RWPE2 (cell line): ENCODE measurements at regions not wholly inside any gene's neighbourhood (a gene's known extent, or its start where the extent isn't known, plus 50 kb on each side); places are given as distances from the start of the nearest gene placed in this dataset.
A peak's percentile ranks its signal among the peaks of the same experiment; 100 is the strongest.

Source experiments
- ATAC-seq: fragments of 200-7000 bp; cut with Tn5 transposase; 3 replicates; pipeline ENCODE4 v1.9.1; 2021; ENCODE audit warnings: low read depth
- DNase-seq: peaks from one replicate; pipeline ENCODE4 v3.0.0-alpha.2; 2020; ENCODE audit warnings: low spot score
- H3K27ac ChIP-seq: fragments of 450-650 bp; 2 replicates; pipeline ENCODE4 v1.5.1; 2017; ENCODE audit warnings: mild to moderate bottlenecking; ENCODE audit not compliant: poor library complexity, severe bottlenecking
- H3K27me3 ChIP-seq: fragments of 250-450 bp; sonication (Bioruptor Pico); 2 replicates; pipeline ENCODE4 v1.5.1; 2021; ENCODE audit warnings: mild to moderate bottlenecking, moderate library complexity; ENCODE audit not compliant: insufficient read depth, poor library complexity, severe bottlenecking
- H3K36me3 ChIP-seq: fragments of 250-450 bp; sonication (Bioruptor Pico); 2 replicates; pipeline ENCODE4 v1.5.1; 2020; ENCODE audit warnings: low read depth, mild to moderate bottlenecking, moderate library complexity
- H3K4me1 ChIP-seq: fragments of 250-450 bp; sonication (Bioruptor Pico); 2 replicates; pipeline ENCODE4 v1.5.1; 2021; ENCODE audit warnings: mild to moderate bottlenecking, moderate library complexity; ENCODE audit not compliant: insufficient read depth, poor library complexity, severe bottlenecking
- H3K4me3 ChIP-seq: fragments of 250-450 bp; sonication (Bioruptor Pico); 2 replicates; pipeline ENCODE4 v1.5.1; 2021; ENCODE audit warnings: mild to moderate bottlenecking, moderate library complexity; ENCODE audit not compliant: severe bottlenecking
- H3K9me3 ChIP-seq: fragments of 250-450 bp; sonication (Bioruptor Pico); 2 replicates; pipeline ENCODE4 v1.5.1; 2021; ENCODE audit warnings: mild to moderate bottlenecking, moderate library complexity; ENCODE audit not compliant: severe bottlenecking
- CTCF ChIP-seq: fragments of 450-650 bp; IDR thresholded peaks from one replicate; pipeline ENCODE4 v1.5.1; 2017; ENCODE audit warnings: mild to moderate bottlenecking, moderate library complexity; ENCODE audit not compliant: poor library complexity, severe bottlenecking

GRCh38 chr20:12723811-12724210 is 285.0 kb upstream of the SPTLC3 start:
- Histone ChIP-seq H3K4me1 (no peaks in the 10 kb centered on the region), H3K4me3 (no peak overlapping the region), H3K27ac (no peak overlapping the region), H3K27me3 (no peaks in the 10 kb centered on the region), H3K36me3 (no peaks in the 10 kb centered on the region), H3K9me3 (no peaks in the 10 kb centered on the region)
- no peak for TF ChIP-seq CTCF
- ATAC-seq = no peak
- DNase-seq = no peak

GRCh38 chr20:12728782-12729181 is 280.0 kb upstream of the SPTLC3 start:
- Histone ChIP-seq H3K27ac (no peak overlapping the region), H3K27me3 (peaks cover 8% of the 10 kb centered on the region), H3K9me3 (no peaks in the 10 kb centered on the region), H3K36me3 (no peaks in the 10 kb centered on the region), H3K4me3 (no peak overlapping the region), H3K4me1 (no peaks in the 10 kb centered on the region)
- DNase-seq (no peak), ATAC-seq (no peak)
- no peak for TF ChIP-seq CTCF

GRCh38 chr20:12729326-12729725 is 279.4 kb upstream of the SPTLC3 start:
- no peak overlapping the region for H3K27ac ChIP-seq
- DNase-seq (no peak), ATAC-seq (peak; percentile 70)
- H3K27me3 ChIP-seq = peaks cover 8% of the 10 kb centered on the region
- H3K4me3 ChIP-seq = no peak overlapping the region
- no peaks in the 10 kb centered on the region for H3K36me3 ChIP-seq
- H3K9me3 ChIP-seq = no peaks in the 10 kb centered on the region
- no peak for TF ChIP-seq CTCF
- H3K4me1 ChIP-seq = no peaks in the 10 kb centered on the region

GRCh38 chr20:12733811-12734210 is 275.0 kb upstream of the SPTLC3 start:
- no peaks in the 10 kb centered on the region for H3K4me1 ChIP-seq
- no peaks in the 10 kb centered on the region for H3K9me3 ChIP-seq
- H3K27me3 ChIP-seq = peaks cover 8% of the 10 kb centered on the region
- no peaks in the 10 kb centered on the region for H3K36me3 ChIP-seq
- DNase-seq (no peak), ATAC-seq (no peak)
- TF ChIP-seq CTCF = no peak
- no peak overlapping the region for H3K27ac ChIP-seq
- no peak overlapping the region for H3K4me3 ChIP-seq

- no peak for TF ChIP-seq CTCF
- DNase-seq = no peak
Measured at GRCh38 chr20:12737497-12737896, 271.3 kb upstream of the SPTLC3 start.

More at GRCh38 chr20:12737497-12737896, 271.3 kb upstream of the SPTLC3 start:
- H3K4me1 ChIP-seq = no peaks in the 10 kb centered on the region
- H3K36me3 ChIP-seq = no peaks in the 10 kb centered on the region
- no peak for ATAC-seq
- no peak overlapping the region for H3K27ac ChIP-seq
- peaks cover 3% of the 10 kb centered on the region for H3K27me3 ChIP-seq
- H3K9me3 ChIP-seq = no peaks in the 10 kb centered on the region
- no peak overlapping the region for H3K4me3 ChIP-seq
